ENCODE measurements at regions not wholly inside any gene's neighbourhood (a gene's known extent, or its start where the extent isn't known, plus 50 kb on each side); places are given as distances from the start of the nearest gene placed in this dataset.

DNA sequence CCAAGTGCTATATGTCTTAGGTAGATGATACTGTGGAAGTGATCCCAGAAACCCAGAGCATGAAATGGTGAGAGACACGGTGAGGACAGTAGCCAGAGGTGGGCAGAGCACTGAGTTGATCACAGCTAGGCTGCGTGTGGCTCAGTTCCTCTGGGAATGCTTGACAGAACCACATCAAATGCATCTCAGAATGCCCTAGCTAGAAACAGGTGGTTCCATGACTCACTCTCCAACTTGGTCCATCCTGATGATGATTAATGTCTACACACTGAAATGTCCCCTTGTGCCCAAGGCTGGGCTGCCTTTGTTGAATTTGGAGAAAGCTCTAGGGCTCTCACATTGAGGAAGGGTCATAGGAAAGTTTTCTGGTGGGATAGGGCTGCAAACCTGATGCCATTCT lies 113.6 kb downstream of the ZNF518B start:
- H3K4me3 ChIP-seq (ENCODE audit: low read length in 3 of 3), result no peak overlapping the region
- H3K4me1 ChIP-seq (ENCODE audit: control insufficient read depth in 3 of 3, insufficient read depth in 3 of 3, low read length in 3 of 3), result no peaks in the 10 kb centered on the region
- H3K9me3 ChIP-seq (ENCODE audit: control insufficient read depth in 3 of 3, low read length in 3 of 3), result no peaks in the 10 kb centered on the region
- no peak overlapping the region for H3K9ac ChIP-seq (ENCODE audit: low read depth in 1 of 3, low read length in 3 of 3)
- H3K27me3 ChIP-seq (ENCODE audit: control insufficient read depth in 3 of 3, insufficient read depth in 3 of 3, low read length in 3 of 3), result no peaks in the 10 kb centered on the region
- H3K36me3 ChIP-seq (ENCODE audit: control insufficient read depth in 3 of 3, insufficient read depth in 3 of 3, low read length in 3 of 3), result no peaks in the 10 kb centered on the region
- H3K27ac ChIP-seq (ENCODE audit: low read depth, low read length), result no peak overlapping the region

DNA sequence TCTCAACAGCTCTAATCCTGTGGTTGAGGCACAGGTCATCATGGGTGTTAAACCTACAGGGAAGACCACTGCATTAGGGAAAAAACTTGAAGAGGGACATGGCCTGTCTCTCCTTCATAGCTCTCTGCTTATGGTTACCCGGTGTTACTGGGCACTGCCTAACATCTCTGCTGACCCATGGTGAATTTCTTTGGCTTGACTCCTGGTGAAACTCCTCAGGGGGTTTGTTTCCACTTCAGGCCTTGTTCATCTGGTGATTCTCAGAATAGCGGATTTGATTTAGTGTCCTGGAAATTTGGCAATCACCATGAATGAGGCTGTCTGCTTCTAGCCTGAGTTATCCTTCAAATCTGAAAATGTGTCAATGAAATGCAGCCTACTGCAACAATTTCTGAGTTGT lies 114.4 kb downstream of the ZNF518B start:
- Histone ChIP-seq H3K4me3 (ENCODE audit: low read length in 3 of 3) (no peak overlapping the region), H3K4me1 (ENCODE audit: control insufficient read depth in 3 of 3, insufficient read depth in 3 of 3, low read length in 3 of 3) (no peaks in the 10 kb centered on the region), H3K27ac (ENCODE audit: low read depth, low read length) (no peak overlapping the region), H3K9me3 (ENCODE audit: control insufficient read depth in 3 of 3, low read length in 3 of 3) (no peaks in the 10 kb centered on the region), H3K9ac (ENCODE audit: low read depth in 1 of 3, low read length in 3 of 3) (no peak overlapping the region), H3K36me3 (ENCODE audit: control insufficient read depth in 3 of 3, insufficient read depth in 3 of 3, low read length in 3 of 3) (no peaks in the 10 kb centered on the region), H3K27me3 (ENCODE audit: control insufficient read depth in 3 of 3, insufficient read depth in 3 of 3, low read length in 3 of 3) (no peaks in the 10 kb centered on the region)

DNA sequence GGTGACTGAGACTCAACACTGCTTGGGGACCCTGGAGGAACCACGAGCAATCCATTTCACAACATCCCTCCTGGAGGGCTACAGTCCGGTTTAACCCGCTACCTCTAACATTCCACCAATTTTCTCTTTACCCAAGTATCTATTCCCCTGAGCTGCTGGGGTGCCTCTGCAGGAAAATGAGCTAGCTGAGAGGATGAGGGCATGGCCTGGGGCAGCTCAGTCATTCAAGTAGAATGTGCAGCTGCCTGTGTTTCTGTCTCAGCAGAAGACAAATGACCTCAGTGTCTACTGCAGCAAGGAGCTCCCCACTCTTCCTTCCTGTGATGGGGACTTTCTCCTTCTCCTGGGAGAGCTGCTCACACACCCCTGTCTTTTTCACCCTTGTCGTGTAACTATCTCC lies 120.8 kb downstream of the ZNF518B start:
- Histone ChIP-seq H3K4me1 (ENCODE audit: control insufficient read depth in 3 of 3, insufficient read depth in 3 of 3, low read length in 3 of 3) (no peaks in the 10 kb centered on the region), H3K36me3 (ENCODE audit: control insufficient read depth in 3 of 3, insufficient read depth in 3 of 3, low read length in 3 of 3) (no peaks in the 10 kb centered on the region), H3K27ac (ENCODE audit: low read depth, low read length) (no peak overlapping the region), H3K4me3 (ENCODE audit: low read length in 3 of 3) (no peak overlapping the region), H3K9ac (ENCODE audit: low read depth in 1 of 3, low read length in 3 of 3) (no peak overlapping the region), H3K27me3 (ENCODE audit: control insufficient read depth in 3 of 3, insufficient read depth in 3 of 3, low read length in 3 of 3) (peaks cover 0 to 4% (median 2%) of the 10 kb centered on the region in 3 donors), H3K9me3 (ENCODE audit: control insufficient read depth in 3 of 3, low read length in 3 of 3) (no peaks in the 10 kb centered on the region)

DNA sequence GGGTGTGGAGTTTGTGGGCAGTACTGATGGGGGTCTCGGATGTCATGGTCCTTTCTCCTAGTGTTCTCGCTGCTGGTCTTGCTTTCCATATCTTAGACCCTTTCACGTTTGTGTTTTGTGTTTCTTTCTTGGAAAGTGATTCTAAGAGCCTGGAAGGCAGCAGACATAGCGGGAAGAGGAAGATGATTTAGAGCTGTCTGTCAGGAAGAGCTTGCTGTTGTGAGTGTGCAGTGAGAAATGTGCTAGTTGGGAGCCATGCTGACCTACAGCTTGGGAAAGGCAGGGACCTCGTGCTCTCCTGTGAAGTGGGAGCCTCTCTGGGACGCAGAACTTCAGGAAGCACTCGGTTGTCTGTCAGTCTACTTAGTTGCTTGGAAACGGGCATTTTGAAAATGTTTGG lies 122.2 kb downstream of the ZNF518B start:
- Histone ChIP-seq H3K36me3 (ENCODE audit: control insufficient read depth in 3 of 3, insufficient read depth in 3 of 3, low read length in 3 of 3) (no peaks in the 10 kb centered on the region), H3K4me1 (ENCODE audit: control insufficient read depth in 3 of 3, insufficient read depth in 3 of 3, low read length in 3 of 3) (no peaks in the 10 kb centered on the region), H3K27me3 (ENCODE audit: control insufficient read depth in 3 of 3, insufficient read depth in 3 of 3, low read length in 3 of 3) (peaks cover 0 to 4% (median 2%) of the 10 kb centered on the region in 3 donors), H3K4me3 (ENCODE audit: low read length in 3 of 3) (no peak overlapping the region), H3K27ac (ENCODE audit: low read depth, low read length) (no peak overlapping the region), H3K9ac (ENCODE audit: low read depth in 1 of 3, low read length in 3 of 3) (no peak overlapping the region), H3K9me3 (ENCODE audit: control insufficient read depth in 3 of 3, low read length in 3 of 3) (no peaks in the 10 kb centered on the region)

DNA sequence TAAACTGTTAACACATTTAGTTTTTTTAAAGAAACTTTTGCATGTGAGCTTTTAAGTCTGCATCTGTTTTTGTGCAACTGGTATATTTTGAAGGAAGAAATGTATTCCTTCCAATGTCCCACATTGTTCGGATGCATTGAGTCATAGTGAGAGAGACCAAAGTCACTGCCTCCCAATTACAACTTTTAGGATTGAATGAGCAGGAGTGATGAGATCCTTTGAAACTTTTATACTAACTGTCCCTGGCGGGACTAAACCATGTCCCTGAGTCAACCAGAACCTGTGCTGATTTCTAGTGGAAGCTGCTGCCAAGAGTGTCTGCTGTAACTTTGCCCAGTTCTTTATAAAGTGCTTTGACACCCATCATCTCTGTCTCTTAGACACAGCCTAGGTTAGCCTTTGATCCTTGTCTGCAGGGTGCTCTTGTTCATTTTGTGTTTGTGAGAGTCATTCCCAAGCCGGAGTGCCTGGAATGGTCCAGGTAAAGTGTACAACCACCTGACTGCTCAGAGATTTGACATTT lies 122.7 kb downstream of the ZNF518B start:
- H3K9me3 ChIP-seq (ENCODE audit: control insufficient read depth in 3 of 3, low read length in 3 of 3), result no peaks in the 10 kb centered on the region
- no peaks in the 10 kb centered on the region for H3K36me3 ChIP-seq (ENCODE audit: control insufficient read depth in 3 of 3, insufficient read depth in 3 of 3, low read length in 3 of 3)
- H3K27me3 ChIP-seq (ENCODE audit: control insufficient read depth in 3 of 3, insufficient read depth in 3 of 3, low read length in 3 of 3), result peaks cover 0 to 4% (median 2%) of the 10 kb centered on the region in 3 donors
- no peak overlapping the region for H3K4me3 ChIP-seq (ENCODE audit: low read length in 3 of 3)
- no peak overlapping the region for H3K9ac ChIP-seq (ENCODE audit: low read depth in 1 of 3, low read length in 3 of 3)
- H3K27ac ChIP-seq (ENCODE audit: low read depth, low read length), result no peak overlapping the region
- no peaks in the 10 kb centered on the region for H3K4me1 ChIP-seq (ENCODE audit: control insufficient read depth in 3 of 3, insufficient read depth in 3 of 3, low read length in 3 of 3)

DNA sequence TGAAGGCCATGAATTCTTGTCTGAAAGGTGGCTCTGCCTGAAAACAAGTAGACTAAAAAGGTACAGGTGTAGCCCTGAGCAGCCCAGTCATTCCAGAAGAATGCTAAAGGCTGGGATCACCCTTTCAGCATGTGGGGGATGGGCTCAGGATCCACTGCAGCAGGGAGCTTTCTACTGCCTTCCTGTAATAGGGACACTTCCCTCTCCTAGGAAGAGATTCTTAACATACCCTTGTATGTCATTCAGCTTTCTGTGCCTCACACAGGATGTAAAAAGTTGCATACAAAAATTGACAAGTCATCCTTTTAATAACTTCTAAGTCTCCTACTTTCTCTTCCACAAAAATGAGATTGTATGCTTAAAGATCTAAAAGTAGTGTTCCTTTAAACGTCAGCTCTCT lies 123.3 kb downstream of the ZNF518B start:
- no peaks in the 10 kb centered on the region for H3K4me1 ChIP-seq (ENCODE audit: control insufficient read depth in 3 of 3, insufficient read depth in 3 of 3, low read length in 3 of 3)
- no peak overlapping the region for H3K27ac ChIP-seq (ENCODE audit: low read depth, low read length)
- no peak overlapping the region for H3K9ac ChIP-seq (ENCODE audit: low read depth in 1 of 3, low read length in 3 of 3)

DNA sequence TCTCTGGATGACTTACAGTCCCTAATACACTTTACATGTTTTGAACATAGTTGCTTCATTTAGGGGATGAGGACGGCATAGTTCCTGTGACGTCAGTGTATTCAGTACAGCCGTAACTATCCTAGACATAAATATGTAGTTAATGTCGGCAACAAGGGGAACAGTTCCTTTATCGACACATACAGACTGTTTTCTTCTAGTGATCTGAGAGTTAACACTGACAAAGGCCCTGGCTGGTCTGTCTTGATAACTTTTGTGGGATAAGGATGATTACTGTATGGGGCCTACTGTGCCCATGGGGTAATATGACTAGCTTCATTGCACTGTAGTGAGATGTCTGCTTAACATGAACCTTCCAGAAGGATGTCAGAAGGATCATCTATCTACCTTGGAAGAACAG lies 131.2 kb downstream of the ZNF518B start:
- H3K36me3 ChIP-seq (ENCODE audit: control insufficient read depth in 3 of 3, insufficient read depth in 3 of 3, low read length in 3 of 3), result no peaks in the 10 kb centered on the region
- H3K27me3 ChIP-seq (ENCODE audit: control insufficient read depth in 3 of 3, insufficient read depth in 3 of 3, low read length in 3 of 3), result peaks cover 0 to 11% (median 0%) of the 10 kb centered on the region in 3 donors
- no peak overlapping the region for H3K9ac ChIP-seq (ENCODE audit: low read depth in 1 of 3, low read length in 3 of 3)
- no peak overlapping the region for H3K4me3 ChIP-seq (ENCODE audit: low read length in 3 of 3)
- H3K4me1 ChIP-seq (ENCODE audit: control insufficient read depth in 3 of 3, insufficient read depth in 3 of 3, low read length in 3 of 3), result no peaks in the 10 kb centered on the region
- H3K27ac ChIP-seq (ENCODE audit: low read depth, low read length), result no peak overlapping the region
- no peaks in the 10 kb centered on the region for H3K9me3 ChIP-seq (ENCODE audit: control insufficient read depth in 3 of 3, low read length in 3 of 3)

More for the DNA sequence above, 123.3 kb downstream of the ZNF518B start:
- Histone ChIP-seq H3K9me3 (ENCODE audit: control insufficient read depth in 3 of 3, low read length in 3 of 3) (no peaks in the 10 kb centered on the region), H3K4me3 (ENCODE audit: low read length in 3 of 3) (no peak overlapping the region), H3K36me3 (ENCODE audit: control insufficient read depth in 3 of 3, insufficient read depth in 3 of 3, low read length in 3 of 3) (no peaks in the 10 kb centered on the region), H3K27me3 (ENCODE audit: control insufficient read depth in 3 of 3, insufficient read depth in 3 of 3, low read length in 3 of 3) (peaks cover 0 to 4% (median 2%) of the 10 kb centered on the region in 3 donors)

DNA sequence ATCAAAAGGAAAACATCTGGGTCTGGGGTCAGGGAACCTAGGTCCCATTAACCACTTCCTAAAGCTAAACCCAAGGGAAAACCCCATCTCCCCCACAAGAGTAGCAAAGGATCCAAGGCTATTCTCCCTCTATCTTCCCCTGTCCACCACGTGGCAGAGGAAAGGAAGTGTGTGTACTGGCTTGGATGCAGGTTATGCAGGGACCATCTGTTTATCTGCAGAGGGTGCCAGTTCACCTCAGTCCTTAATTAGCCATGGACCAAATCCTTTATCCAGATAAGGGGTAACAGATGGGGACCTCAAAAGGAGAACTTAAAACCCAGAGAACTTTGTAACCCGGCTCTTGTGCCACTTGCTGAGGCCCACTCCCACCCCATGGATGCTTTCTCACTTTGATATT lies 135.3 kb downstream of the ZNF518B start:
- Histone ChIP-seq H3K4me3 (ENCODE audit: low read length in 3 of 3) (no peak overlapping the region), H3K9ac (ENCODE audit: low read depth in 1 of 3, low read length in 3 of 3) (no peak overlapping the region), H3K9me3 (ENCODE audit: control insufficient read depth in 3 of 3, low read length in 3 of 3) (no peaks in the 10 kb centered on the region), H3K27me3 (ENCODE audit: control insufficient read depth in 3 of 3, insufficient read depth in 3 of 3, low read length in 3 of 3) (peaks cover 0 to 11% (median 0%) of the 10 kb centered on the region in 3 donors), H3K4me1 (ENCODE audit: control insufficient read depth in 3 of 3, insufficient read depth in 3 of 3, low read length in 3 of 3) (no peaks in the 10 kb centered on the region), H3K27ac (ENCODE audit: low read depth, low read length) (no peak overlapping the region), H3K36me3 (ENCODE audit: control insufficient read depth in 3 of 3, insufficient read depth in 3 of 3, low read length in 3 of 3) (no peaks in the 10 kb centered on the region)

DNA sequence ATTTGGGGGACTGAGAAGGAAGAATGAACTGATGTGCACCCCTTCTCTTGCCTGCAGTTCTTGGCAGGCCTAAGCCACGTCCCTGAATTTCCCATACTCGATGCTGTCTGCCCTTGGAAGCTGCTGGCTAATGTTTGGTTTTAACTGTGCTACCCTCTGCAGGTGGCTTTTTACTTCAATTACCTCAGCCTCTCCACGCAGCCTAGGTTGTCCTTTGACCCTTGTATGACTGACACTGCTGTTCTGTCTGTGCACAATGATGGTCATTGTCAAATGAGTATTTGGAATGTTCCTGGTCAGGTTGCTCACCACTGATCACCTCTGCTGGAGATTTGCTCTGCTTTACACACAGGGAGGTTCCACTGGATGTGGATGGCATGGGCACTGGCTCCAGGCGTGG lies 137.1 kb downstream of the ZNF518B start:
- Histone ChIP-seq H3K27ac (ENCODE audit: low read depth, low read length) (no peak overlapping the region), H3K36me3 (ENCODE audit: control insufficient read depth in 3 of 3, insufficient read depth in 3 of 3, low read length in 3 of 3) (no peaks in the 10 kb centered on the region), H3K4me1 (ENCODE audit: control insufficient read depth in 3 of 3, insufficient read depth in 3 of 3, low read length in 3 of 3) (no peaks in the 10 kb centered on the region), H3K4me3 (ENCODE audit: low read length in 3 of 3) (no peak overlapping the region), H3K9ac (ENCODE audit: low read depth in 1 of 3, low read length in 3 of 3) (no peak overlapping the region), H3K9me3 (ENCODE audit: control insufficient read depth in 3 of 3, low read length in 3 of 3) (no peaks in the 10 kb centered on the region), H3K27me3 (ENCODE audit: control insufficient read depth in 3 of 3, insufficient read depth in 3 of 3, low read length in 3 of 3) (peaks cover 0 to 8% (median 0%) of the 10 kb centered on the region in 3 donors)

DNA sequence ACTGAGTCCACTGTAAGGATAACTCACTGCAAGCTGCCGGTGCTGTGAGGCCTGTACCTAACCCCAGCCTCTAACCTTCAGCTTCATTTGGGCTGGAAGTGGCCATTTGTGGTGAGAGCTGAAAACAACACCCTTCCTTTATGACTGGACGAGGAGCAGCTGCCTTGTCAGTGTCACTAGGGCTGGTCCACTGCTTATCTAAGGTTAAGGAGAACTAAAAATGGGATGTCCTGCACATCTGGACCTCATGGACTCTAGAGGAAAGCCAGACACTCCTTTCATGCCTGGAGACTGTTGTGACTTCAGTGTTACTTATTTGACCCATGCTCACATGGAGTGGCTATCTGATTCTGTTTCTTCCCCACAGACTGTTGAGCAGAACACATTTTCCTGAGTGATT lies 139.9 kb downstream of the ZNF518B start:
- Histone ChIP-seq H3K4me1 (ENCODE audit: control insufficient read depth in 3 of 3, insufficient read depth in 3 of 3, low read length in 3 of 3) (no peaks in the 10 kb centered on the region), H3K4me3 (ENCODE audit: low read length in 3 of 3) (no peak overlapping the region), H3K27ac (ENCODE audit: low read depth, low read length) (no peak overlapping the region), H3K27me3 (ENCODE audit: control insufficient read depth in 3 of 3, insufficient read depth in 3 of 3, low read length in 3 of 3) (peaks cover 0 to 4% (median 0%) of the 10 kb centered on the region in 3 donors), H3K36me3 (ENCODE audit: control insufficient read depth in 3 of 3, insufficient read depth in 3 of 3, low read length in 3 of 3) (no peaks in the 10 kb centered on the region), H3K9me3 (ENCODE audit: control insufficient read depth in 3 of 3, low read length in 3 of 3) (no peaks in the 10 kb centered on the region), H3K9ac (ENCODE audit: low read depth in 1 of 3, low read length in 3 of 3) (no peak overlapping the region)

DNA sequence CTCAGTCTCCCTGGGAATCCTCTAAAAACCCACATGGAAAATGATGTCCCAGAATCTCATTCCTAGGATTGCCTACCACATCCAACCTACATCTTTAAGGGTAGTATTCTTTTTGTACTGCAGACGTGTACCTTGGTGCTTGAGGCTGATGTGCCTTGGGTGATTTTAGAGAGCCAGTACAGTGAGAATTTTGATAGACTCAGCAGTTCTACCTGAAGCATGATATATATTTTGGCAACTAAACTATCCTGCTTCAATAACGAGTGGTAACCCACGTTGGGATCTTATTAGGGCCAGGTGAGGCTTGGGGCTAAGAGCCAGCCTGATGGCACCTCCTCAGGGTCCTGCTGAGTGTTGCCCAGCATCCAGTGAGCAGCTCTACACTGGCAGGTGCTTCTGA lies 140.4 kb downstream of the ZNF518B start:
- Histone ChIP-seq H3K27ac (ENCODE audit: low read depth, low read length) (no peak overlapping the region), H3K4me3 (ENCODE audit: low read length in 3 of 3) (no peak overlapping the region), H3K4me1 (ENCODE audit: control insufficient read depth in 3 of 3, insufficient read depth in 3 of 3, low read length in 3 of 3) (no peaks in the 10 kb centered on the region), H3K9me3 (ENCODE audit: control insufficient read depth in 3 of 3, low read length in 3 of 3) (no peaks in the 10 kb centered on the region), H3K9ac (ENCODE audit: low read depth in 1 of 3, low read length in 3 of 3) (no peak overlapping the region), H3K27me3 (ENCODE audit: control insufficient read depth in 3 of 3, insufficient read depth in 3 of 3, low read length in 3 of 3) (no peaks in the 10 kb centered on the region), H3K36me3 (ENCODE audit: control insufficient read depth in 3 of 3, insufficient read depth in 3 of 3, low read length in 3 of 3) (no peaks in the 10 kb centered on the region)

Data from skeletal muscle tissue (tissue), 3 donors.